ENCODE measurements at regions not wholly inside any gene's neighbourhood (a gene's known extent, or its start where the extent isn't known, plus 50 kb on each side); places are given as distances from the start of the nearest gene placed in this dataset.

DNA sequence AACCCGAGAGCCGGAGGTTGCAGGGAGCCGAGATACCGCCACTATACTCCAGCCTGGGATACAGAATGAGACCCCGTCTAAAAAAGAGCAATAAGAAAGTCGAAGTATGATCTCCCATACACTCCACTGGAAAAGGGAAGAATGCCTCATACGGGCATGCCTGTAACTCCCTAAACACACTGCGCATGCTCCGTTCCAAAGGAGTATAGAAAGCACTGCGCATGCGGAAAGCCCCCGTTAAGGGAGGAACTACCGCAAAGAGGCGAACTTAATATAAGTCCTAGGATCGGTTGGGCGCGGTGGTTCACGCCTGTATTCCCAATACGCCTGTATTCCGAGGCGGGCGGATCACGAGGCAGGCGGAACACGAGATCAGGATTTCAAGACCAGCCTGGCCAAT, 313.1 kb upstream of the ERCC4 start:
- H3K36me3 ChIP-seq (replicated peaks in 1 of 2; ENCODE audit: control insufficient read depth in 1 of 2, insufficient read depth in 2 of 2, low read length in 2 of 2): no peaks in the 10 kb centered on the region
- H3K4me3 ChIP-seq (replicated peaks in 1 of 3; ENCODE audit: low read depth in 2 of 3, low read length in 3 of 3): no peak overlapping the region
- H2AFZ ChIP-seq (ENCODE audit: insufficient read depth, low read depth, low read length, poor library complexity, severe bottlenecking): no peak overlapping the region
- H3K79me2 ChIP-seq (ENCODE audit: insufficient read depth, low read length): no peaks in the 10 kb centered on the region
- Mint-ChIP-seq H3K4me3 (no peak overlapping the region), H3K36me3 (no peaks in the 10 kb centered on the region), H3K9me3 (peaks cover 3 to 32% (median 19%) of the 10 kb centered on the region in 7 donors), H3K27me3 (ENCODE audit: low read depth in 3 of 3) (peaks cover 0 to 6% (median 2%) of the 10 kb centered on the region in 3 donors), H3K27ac (no peak overlapping the region), H3K4me1 (no peaks in the 10 kb centered on the region)
- no peaks in the 10 kb centered on the region for H3K27me3 ChIP-seq (ENCODE audit: control insufficient read depth in 2 of 2, insufficient read depth in 2 of 2, low read length in 2 of 2)
- intact Hi-C loops (cut with micrococcal nuclease): no loop called here
- DNase-seq: no peak
- 83% methylated on average over 18 of the region's 25 CpGs for WGBS (ENCODE audit: insufficient coverage)
- no peaks in the 10 kb centered on the region for H3K4me1 ChIP-seq (ENCODE audit: control insufficient read depth in 1 of 2, insufficient read depth in 2 of 2, low read length in 2 of 2)
- H3K4me2 ChIP-seq (replicated peaks; ENCODE audit: extremely low read depth, low read length, poor library complexity, severe bottlenecking): no peak overlapping the region
- peaks cover 18 to 26% of the 10 kb centered on the region in 2 donors for H3K9me3 ChIP-seq (replicated peaks in 1 of 2; ENCODE audit: control insufficient read depth in 1 of 2, insufficient read depth in 1 of 2, low read length in 2 of 2)
- no peaks in the 10 kb centered on the region for H4K20me1 ChIP-seq (ENCODE audit: insufficient read depth, low read length)
- TF ChIP-seq, protein P1, sequence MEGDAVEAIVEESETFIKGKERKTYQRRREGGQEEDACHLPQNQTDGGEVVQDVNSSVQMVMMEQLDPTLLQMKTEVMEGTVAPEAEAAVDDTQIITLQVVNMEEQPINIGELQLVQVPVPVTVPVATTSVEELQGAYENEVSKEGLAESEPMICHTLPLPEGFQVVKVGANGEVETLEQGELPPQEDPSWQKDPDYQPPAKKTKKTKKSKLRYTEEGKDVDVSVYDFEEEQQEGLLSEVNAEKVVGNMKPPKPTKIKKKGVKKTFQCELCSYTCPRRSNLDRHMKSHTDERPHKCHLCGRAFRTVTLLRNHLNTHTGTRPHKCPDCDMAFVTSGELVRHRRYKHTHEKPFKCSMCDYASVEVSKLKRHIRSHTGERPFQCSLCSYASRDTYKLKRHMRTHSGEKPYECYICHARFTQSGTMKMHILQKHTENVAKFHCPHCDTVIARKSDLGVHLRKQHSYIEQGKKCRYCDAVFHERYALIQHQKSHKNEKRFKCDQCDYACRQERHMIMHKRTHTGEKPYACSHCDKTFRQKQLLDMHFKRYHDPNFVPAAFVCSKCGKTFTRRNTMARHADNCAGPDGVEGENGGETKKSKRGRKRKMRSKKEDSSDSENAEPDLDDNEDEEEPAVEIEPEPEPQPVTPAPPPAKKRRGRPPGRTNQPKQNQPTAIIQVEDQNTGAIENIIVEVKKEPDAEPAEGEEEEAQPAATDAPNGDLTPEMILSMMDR (IDR thresholded peaks at IDR 0.05): no peak
- no peak overlapping the region for H3K9ac ChIP-seq (ENCODE audit: insufficient read depth, low read length, poor library complexity, severe bottlenecking)
- no peak overlapping the region for H3K27ac ChIP-seq (ENCODE audit: low read depth in 1 of 2, low read length in 2 of 2)

DNA sequence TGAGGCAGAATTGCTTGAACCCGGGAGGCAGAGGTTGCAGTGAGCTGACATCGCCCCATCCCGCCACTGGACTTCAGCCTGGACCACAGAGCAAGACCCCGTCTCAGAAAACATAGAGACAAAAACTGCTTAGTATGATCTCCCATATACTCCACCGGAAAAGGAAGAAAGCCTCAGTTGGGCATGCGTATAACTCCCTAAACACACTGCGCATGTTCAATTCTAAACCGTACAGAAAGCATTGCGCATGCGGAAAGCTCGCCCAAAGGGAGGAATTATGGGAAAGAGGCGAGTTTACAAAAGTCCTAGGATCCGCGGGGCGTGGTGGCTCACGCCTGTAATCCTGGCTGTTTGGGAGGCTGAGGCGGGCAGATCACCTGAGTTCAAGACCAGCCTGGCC, 312.7 kb upstream of the ERCC4 start:
- DNase-seq: no peak
- Mint-ChIP-seq H3K4me1 (no peaks in the 10 kb centered on the region), H3K4me3 (no peak overlapping the region), H3K36me3 (no peaks in the 10 kb centered on the region), H3K9me3 (peaks cover 3 to 32% (median 19%) of the 10 kb centered on the region in 7 donors), H3K27ac (no peak overlapping the region), H3K27me3 (ENCODE audit: low read depth in 3 of 3) (peaks cover 0 to 4% (median 2%) of the 10 kb centered on the region in 3 donors)
- Histone ChIP-seq H3K79me2 (ENCODE audit: insufficient read depth, low read length) (no peaks in the 10 kb centered on the region), H3K9me3 (replicated peaks in 1 of 2; ENCODE audit: control insufficient read depth in 1 of 2, insufficient read depth in 1 of 2, low read length in 2 of 2) (peaks cover 18 to 26% of the 10 kb centered on the region in 2 donors), H3K27me3 (ENCODE audit: control insufficient read depth in 2 of 2, insufficient read depth in 2 of 2, low read length in 2 of 2) (no peaks in the 10 kb centered on the region), H3K4me2 (replicated peaks; ENCODE audit: extremely low read depth, low read length, poor library complexity, severe bottlenecking) (no peak overlapping the region), H3K27ac (ENCODE audit: low read depth in 1 of 2, low read length in 2 of 2) (no peak overlapping the region), H3K9ac (ENCODE audit: insufficient read depth, low read length, poor library complexity, severe bottlenecking) (no peak overlapping the region), H3K4me1 (ENCODE audit: control insufficient read depth in 1 of 2, insufficient read depth in 2 of 2, low read length in 2 of 2) (no peaks in the 10 kb centered on the region), H2AFZ (ENCODE audit: insufficient read depth, low read depth, low read length, poor library complexity, severe bottlenecking) (no peak overlapping the region), H3K4me3 (replicated peaks in 1 of 3; ENCODE audit: low read depth in 2 of 3, low read length in 3 of 3) (no peak overlapping the region), H4K20me1 (ENCODE audit: insufficient read depth, low read length) (no peaks in the 10 kb centered on the region), H3K36me3 (replicated peaks in 1 of 2; ENCODE audit: control insufficient read depth in 1 of 2, insufficient read depth in 2 of 2, low read length in 2 of 2) (no peaks in the 10 kb centered on the region)
- TF ChIP-seq, protein P1 (IDR thresholded peaks at IDR 0.05): no peak
- intact Hi-C loops (cut with micrococcal nuclease): no loop called here
- WGBS (ENCODE audit: insufficient coverage): 95% methylated on average over 13 of the region's 17 CpGs

Data from CD14-positive monocyte (primary cell).